Ascending aorta (tissue), 2 donors: ENCODE measurements at regions not wholly inside any gene's neighbourhood (a gene's known extent, or its start where the extent isn't known, plus 50 kb on each side); places are given as distances from the start of the nearest gene placed in this dataset.
"Not testable (repeated sequence)": the region's sequence is repeated elsewhere in the genome, so short reads cannot be mapped to it uniquely, and the experiment has no call there.

Experiments
- DNase-seq, 2 donors: peaks; one replicate each; pipeline ENCODE4 v3.0.0-alpha.2; 2019; ENCODE audit warnings: low spot score in 2 of 2
- H3K27ac ChIP-seq, 2 donors: fragments of 200-600 bp; sonication (generic); one replicate each; pipeline ENCODE4 v1.5.1; 2016 to 2017; ENCODE audit warnings: mild to moderate bottlenecking in 1 of 2
- H3K27me3 ChIP-seq: fragments of 200-600 bp; sonication (generic); one replicate; pipeline ENCODE4 v1.5.1; 2017
- H3K36me3 ChIP-seq, 2 donors: fragments of 200-600 bp; sonication (generic); one replicate each; pipeline ENCODE4 v1.5.1; 2016
- H3K4me1 ChIP-seq, 2 donors: fragments of 200-600 bp; sonication (generic); one replicate each; pipeline ENCODE4 v1.5.1; 2016 to 2017; ENCODE audit warnings: mild to moderate bottlenecking in 1 of 2
- H3K4me3 ChIP-seq, 2 donors: fragments of 200-600 bp; sonication (generic); one replicate each; pipeline ENCODE4 v1.5.1; 2016 to 2017; ENCODE audit warnings: mild to moderate bottlenecking in 1 of 2
- H3K9me3 ChIP-seq, 2 donors: fragments of 200-600 bp; sonication (generic); one replicate each; pipeline ENCODE4 v1.5.1; 2016
- intact Hi-C: fragments of 100-400 bp; cut with DNase I; formaldehyde crosslinking; loops from one replicate; pipeline ENCODE4 v1.15.1; 2023
- TF ChIP-seq, protein P1 (sequence below), 3 experiments: fragments of 200-600 bp in 2 of 3; fragments of 450-650 bp in 1 of 3; sonication (generic) in 2 of 3; IDR thresholded peaks; one replicate each; pipeline ENCODE4 v1.5.1; 2016 to 2019; ENCODE audit warnings: antibody characterized with exemption in 3 of 3, mild to moderate bottlenecking in 1 of 3, moderate library complexity in 1 of 3

DNA sequence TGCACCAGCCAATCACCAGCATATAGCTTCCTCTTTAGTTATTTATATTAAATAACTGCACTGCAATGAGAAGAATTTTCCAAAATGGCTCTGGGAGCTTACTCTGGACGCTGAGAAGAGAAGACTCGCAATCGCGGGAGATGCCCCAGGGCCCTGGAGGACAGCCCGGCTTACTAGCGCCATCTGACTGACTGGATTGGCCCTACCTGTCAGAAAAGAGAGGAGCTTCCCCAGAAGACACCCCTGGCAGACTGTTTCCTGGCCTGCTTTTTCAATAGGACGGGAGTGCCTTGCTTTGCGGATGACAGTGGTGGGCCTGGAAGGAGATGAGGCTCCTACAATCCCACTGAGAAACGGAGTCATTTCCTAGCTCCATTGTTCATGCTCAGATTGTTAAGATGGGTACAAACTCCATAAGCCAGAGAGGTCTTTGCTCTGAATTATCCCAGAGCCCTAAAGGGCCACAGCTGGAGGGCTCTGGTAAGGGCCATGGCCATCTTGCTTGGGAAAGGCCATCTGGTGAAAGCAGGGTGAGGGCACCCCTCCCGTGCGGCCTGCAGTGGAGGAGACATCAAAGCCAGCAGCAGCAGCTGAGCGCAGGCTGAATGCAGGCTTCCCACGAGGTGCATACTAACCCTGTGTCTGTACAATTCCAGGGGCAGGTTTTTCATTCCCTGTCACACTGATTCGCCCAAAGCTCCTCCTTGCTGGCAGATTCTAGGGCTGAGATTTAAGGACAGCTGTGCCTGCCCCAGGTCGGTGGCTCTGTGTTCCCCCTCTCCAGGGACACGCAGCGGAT lies 92.1 kb downstream of the GALR1 start:
- Histone ChIP-seq H3K36me3 (no peaks in the 10 kb centered on the region), H3K9me3 (no peaks in the 10 kb centered on the region), H3K27ac (no peak overlapping the region), H3K27me3 (no peaks in the 10 kb centered on the region), H3K4me1 (no peaks in the 10 kb centered on the region), H3K4me3 (no peak overlapping the region)
- TF ChIP-seq, protein P1, sequence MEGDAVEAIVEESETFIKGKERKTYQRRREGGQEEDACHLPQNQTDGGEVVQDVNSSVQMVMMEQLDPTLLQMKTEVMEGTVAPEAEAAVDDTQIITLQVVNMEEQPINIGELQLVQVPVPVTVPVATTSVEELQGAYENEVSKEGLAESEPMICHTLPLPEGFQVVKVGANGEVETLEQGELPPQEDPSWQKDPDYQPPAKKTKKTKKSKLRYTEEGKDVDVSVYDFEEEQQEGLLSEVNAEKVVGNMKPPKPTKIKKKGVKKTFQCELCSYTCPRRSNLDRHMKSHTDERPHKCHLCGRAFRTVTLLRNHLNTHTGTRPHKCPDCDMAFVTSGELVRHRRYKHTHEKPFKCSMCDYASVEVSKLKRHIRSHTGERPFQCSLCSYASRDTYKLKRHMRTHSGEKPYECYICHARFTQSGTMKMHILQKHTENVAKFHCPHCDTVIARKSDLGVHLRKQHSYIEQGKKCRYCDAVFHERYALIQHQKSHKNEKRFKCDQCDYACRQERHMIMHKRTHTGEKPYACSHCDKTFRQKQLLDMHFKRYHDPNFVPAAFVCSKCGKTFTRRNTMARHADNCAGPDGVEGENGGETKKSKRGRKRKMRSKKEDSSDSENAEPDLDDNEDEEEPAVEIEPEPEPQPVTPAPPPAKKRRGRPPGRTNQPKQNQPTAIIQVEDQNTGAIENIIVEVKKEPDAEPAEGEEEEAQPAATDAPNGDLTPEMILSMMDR (IDR thresholded peaks at IDR 0.05), result no peak
- intact Hi-C loops, result no loop called here
- DNase-seq, result no peak

DNA sequence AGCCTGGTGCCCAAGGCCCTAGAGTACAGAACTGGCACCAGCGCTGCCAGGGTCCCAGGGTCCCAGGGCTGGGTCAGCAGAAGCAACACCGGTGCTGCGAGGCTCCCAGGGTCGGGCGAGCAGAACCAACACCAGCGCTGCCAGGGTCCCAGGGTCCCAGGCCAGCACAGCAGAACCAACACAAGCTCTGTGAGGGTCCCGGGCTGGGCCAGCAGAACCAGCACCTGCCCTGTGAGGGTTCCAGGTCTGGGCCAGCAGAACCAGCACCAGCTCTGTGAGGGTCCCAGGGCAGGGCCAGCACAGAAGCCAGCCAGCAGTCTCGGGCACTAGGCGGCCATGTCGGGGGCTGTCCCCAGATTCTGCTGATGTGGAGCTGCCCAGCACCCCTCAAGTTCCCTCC lies 93.1 kb downstream of the GALR1 start:
- Histone ChIP-seq H3K9me3 (no peaks in the 10 kb centered on the region), H3K27me3 (no peaks in the 10 kb centered on the region), H3K36me3 (no peaks in the 10 kb centered on the region), H3K4me1 (no peaks in the 10 kb centered on the region), H3K27ac (no peak overlapping the region), H3K4me3 (no peak overlapping the region)
- TF ChIP-seq, protein P1 (IDR thresholded peaks at IDR 0.05), result no peak
- intact Hi-C loops, result no loop called here
- no peak for DNase-seq

DNA sequence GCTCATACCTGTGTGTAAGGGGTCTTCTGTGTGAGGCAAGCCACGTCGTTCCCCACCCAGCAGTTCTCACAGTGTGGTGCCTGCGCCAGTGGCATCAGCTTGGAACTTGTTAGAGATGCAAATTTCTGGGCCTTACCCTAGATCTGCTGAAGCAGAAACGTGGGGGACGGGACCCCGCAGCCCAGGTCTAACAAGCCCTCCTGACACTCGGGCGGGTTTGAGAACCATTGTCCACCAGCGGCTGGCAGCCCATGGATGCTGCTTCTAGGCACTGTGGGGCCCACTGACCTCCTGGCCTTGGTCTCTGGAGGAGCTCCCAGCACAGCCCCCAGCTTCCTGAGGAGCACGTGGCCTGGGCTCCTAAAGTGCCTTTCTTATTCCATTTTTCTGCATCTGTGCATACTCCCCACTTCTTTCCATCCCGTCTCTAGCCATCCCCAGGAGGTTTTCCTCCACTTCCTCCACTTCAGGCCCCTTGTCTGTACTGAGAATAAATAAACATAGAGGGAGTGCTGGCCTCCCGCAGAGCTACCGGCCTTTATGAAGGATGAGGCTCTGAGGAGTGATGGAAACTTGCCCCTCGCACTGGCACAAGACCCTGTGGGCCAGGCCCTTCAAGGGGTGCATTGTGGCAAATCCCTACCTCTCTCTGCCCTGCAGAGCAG lies 94.3 kb downstream of the GALR1 start:
- no peak for DNase-seq
- no peaks in the 10 kb centered on the region for H3K9me3 ChIP-seq
- no peak overlapping the region for H3K27ac ChIP-seq
- no peaks in the 10 kb centered on the region for H3K4me1 ChIP-seq
- intact Hi-C loops, result no loop called here
- H3K27me3 ChIP-seq, result no peaks in the 10 kb centered on the region
- H3K4me3 ChIP-seq, result no peak overlapping the region
- TF ChIP-seq, protein P1 (IDR thresholded peaks at IDR 0.05), result no peak
- H3K36me3 ChIP-seq, result no peaks in the 10 kb centered on the region

DNA sequence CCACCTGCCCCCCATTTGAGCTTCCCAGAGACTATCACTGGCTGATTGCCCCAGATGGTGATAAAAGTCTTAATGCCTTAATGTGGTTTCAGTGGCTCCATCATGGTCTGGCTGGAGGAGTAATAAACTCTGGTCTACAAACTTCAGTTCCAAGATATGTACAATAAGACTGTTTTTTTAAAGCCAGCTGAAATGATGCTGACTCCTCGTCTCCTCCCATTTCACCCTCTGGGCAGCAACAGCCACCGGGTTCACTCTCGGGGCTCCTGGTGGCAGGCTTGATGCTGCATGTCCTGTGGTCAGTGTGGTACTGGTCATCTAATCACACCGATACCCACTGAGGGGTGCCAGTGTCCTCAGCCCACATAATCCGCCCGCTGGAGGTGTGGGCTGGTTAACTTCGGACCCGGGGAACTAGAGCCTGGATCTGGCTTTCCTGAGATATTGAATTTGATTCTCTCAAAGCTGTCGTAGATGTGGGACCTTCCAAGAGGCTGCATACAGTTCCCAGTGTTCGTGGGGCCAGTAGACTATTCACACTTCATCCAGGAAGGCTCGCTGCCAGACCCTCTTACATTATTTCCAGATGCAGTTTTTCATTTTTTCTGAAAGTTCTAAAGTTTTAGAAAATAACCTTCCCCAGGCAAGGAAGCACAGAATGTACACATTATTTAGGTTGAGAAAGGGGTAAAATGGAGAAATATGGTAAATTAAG lies 95.3 kb downstream of the GALR1 start:
- no peak overlapping the region for H3K4me3 ChIP-seq
- no peak for DNase-seq
- H3K27me3 ChIP-seq, result no peaks in the 10 kb centered on the region
- intact Hi-C loops, result no loop called here
- H3K4me1 ChIP-seq, result no peaks in the 10 kb centered on the region
- TF ChIP-seq, protein P1 (IDR thresholded peaks at IDR 0.05), result no peak
- no peaks in the 10 kb centered on the region for H3K36me3 ChIP-seq
- H3K27ac ChIP-seq, result no peak overlapping the region
- H3K9me3 ChIP-seq, result no peaks in the 10 kb centered on the region

DNA sequence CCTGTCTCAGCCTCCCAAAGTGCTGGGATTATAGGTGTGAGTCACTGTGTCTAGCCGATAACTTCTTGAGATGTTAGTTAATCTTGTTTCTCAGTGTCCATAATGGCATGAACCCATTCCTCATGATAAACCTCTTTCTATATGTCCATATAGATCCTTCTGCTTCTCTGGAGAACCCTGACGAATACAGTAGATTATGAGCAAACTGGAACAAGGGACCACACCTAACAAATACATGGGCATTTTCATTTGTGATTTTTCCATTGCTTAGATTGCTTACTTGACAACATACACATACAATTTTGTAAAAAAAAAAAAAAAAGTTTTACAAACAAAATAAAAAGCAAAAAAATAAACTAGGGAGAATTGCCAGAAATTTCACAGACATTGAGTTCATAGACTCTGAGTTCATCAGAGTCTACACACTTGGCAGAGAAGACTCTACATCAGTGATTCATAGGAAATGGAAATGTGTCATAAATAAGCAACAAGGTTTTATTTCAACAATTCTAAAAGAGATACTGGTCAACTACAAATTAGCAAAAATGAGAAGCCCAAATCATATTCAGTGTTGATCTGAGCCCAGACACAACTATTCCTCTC lies 96.7 kb downstream of the GALR1 start:
- no peaks in the 10 kb centered on the region for H3K36me3 ChIP-seq
- no peak for DNase-seq
- H3K27me3 ChIP-seq, result no peaks in the 10 kb centered on the region
- H3K27ac ChIP-seq, result no peak overlapping the region
- intact Hi-C loops, result no loop called here
- TF ChIP-seq, protein P1 (IDR thresholded peaks at IDR 0.05), result no peak
- H3K4me1 ChIP-seq, result no peaks in the 10 kb centered on the region
- no peak overlapping the region for H3K4me3 ChIP-seq
- no peaks in the 10 kb centered on the region for H3K9me3 ChIP-seq

DNA sequence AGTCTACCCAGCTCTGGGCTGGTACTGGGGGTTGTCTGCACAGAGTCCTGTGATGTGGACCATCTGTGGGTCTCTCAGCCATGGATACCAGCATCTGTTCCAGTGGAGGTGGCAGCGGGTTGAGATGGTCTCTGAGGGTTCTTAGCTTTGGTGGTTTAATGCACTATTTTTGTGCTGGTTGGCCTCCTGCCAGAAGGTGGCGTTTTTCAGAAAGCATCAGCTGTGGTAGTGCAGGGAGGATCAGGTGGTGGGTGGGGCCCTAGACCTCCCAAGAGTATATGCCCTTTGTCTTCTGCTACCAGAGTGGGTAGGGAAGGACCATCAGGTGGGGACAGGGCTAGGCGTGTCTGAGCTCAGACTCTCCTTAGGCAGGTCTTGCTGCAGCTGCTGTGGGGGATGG lies 103.7 kb downstream of the GALR1 start:
- DNase-seq, H3K4me3 ChIP-seq, H3K36me3 ChIP-seq, intact Hi-C loops, H3K9me3 ChIP-seq, H3K27ac ChIP-seq, H3K27me3 ChIP-seq, H3K4me1 ChIP-seq: not testable (repeated sequence)
